H1 (cell line): ENCODE measurements at regions not wholly inside any gene's neighbourhood (a gene's known extent, or its start where the extent isn't known, plus 50 kb on each side); places are given as distances from the start of the nearest gene placed in this dataset.

Source experiments
- CTCF ChIA-PET: fragments of 300-600 bp; sonication (Branson Sonifier 250); formaldehyde crosslinking; loops from one replicate; lab custom pipeline; 2021; ENCODE audit not compliant: partially characterized antibody; lab: Charles Lee
- POLR2A ChIA-PET: fragments of 300-600 bp; sonication (Branson Sonifier 250); formaldehyde crosslinking; loops from one replicate; lab custom pipeline; 2021; ENCODE audit warnings: inconsistent platforms; ENCODE audit not compliant: partially characterized antibody; lab: Charles Lee
- DNase-seq, 2 experiments: peaks; one replicate each; pipeline versions ENCODE4 v3.0.0 to v3.0.0-alpha.2; 2010 to 2022; ENCODE audit warnings: low spot score in 2 of 2, low read depth in 1 of 2, mixed read lengths in 1 of 2
- FAIRE-seq: peaks from 2 replicates; lab custom pipeline; 2011; peaks lifted over from hg19 to GRCh38; lab: Jason Lieb, UNC
- H2AFZ ChIP-seq: 2 replicates; pipeline ENCODE4 v1.8.1; 2012; ENCODE audit warnings: low read length, inconsistent platforms
- H2AK5ac ChIP-seq: 2 replicates; pipeline ENCODE4 v1.6.1; 2013; ENCODE audit warnings: low read depth, low read length
- H2BK120ac ChIP-seq: replicated peaks from 2 replicates; pipeline ENCODE3; 2013; ENCODE audit warnings: low read depth, low read length, inconsistent platforms
- H2BK12ac ChIP-seq: 2 replicates; pipeline ENCODE4 v1.6.1; 2013; ENCODE audit warnings: low read depth, low read length
- H2BK15ac ChIP-seq: 2 replicates; pipeline ENCODE4 v1.6.1; 2013; ENCODE audit warnings: low read length
- H2BK20ac ChIP-seq: 2 replicates; pipeline ENCODE4 v1.6.1; 2013; ENCODE audit warnings: low read length
- H2BK5ac ChIP-seq: 2 replicates; pipeline ENCODE4 v1.6.1; 2013; ENCODE audit warnings: low read depth, low read length
- H3K14ac ChIP-seq: 2 replicates; pipeline ENCODE4 v1.6.1; 2013; ENCODE audit warnings: inconsistent platforms; ENCODE audit not compliant: insufficient read length
- H3K18ac ChIP-seq: 2 replicates; pipeline ENCODE4 v1.6.1; 2013; ENCODE audit warnings: low read length; ENCODE audit errors: extremely low read depth
- H3K23ac ChIP-seq: 2 replicates; pipeline ENCODE4 v1.6.1; 2013; ENCODE audit warnings: inconsistent platforms; ENCODE audit not compliant: insufficient read length
- H3K23me2 ChIP-seq: 2 replicates; pipeline ENCODE4 v1.6.1; 2013; ENCODE audit warnings: low read depth, low read length
- H3K27ac ChIP-seq: 2 replicates; pipeline ENCODE4 v1.6.1; 2011; ENCODE audit warnings: low read depth, low read length, inconsistent platforms
- H3K27me3 ChIP-seq, 4 experiments: replicated peaks in 1 of 4; 1 replicate in 1 of 4; 2 replicates in 3 of 4; pipeline versions ENCODE4 v1.6.1 to v1.8.1; 2011 to 2013; ENCODE audit warnings: low read length in 3 of 4, mild to moderate bottlenecking in 3 of 4, inconsistent platforms in 2 of 4, mixed read lengths in 2 of 4, moderate library complexity in 1 of 4; ENCODE audit not compliant: control insufficient read depth in 3 of 4, insufficient read depth in 3 of 4; ENCODE audit errors: extremely low read depth in 1 of 4
- H3K36me3 ChIP-seq, 4 experiments: 2 replicates each; pipeline versions ENCODE4 v1.6.1 to v1.8.1; 2011 to 2013; ENCODE audit warnings: mild to moderate bottlenecking in 4 of 4, low read length in 3 of 4, moderate library complexity in 2 of 4, control low read depth in 1 of 4, inconsistent platforms in 1 of 4; ENCODE audit not compliant: insufficient read depth in 4 of 4, control insufficient read depth in 2 of 4
- H3K4ac ChIP-seq: replicated peaks from 2 replicates; pipeline ENCODE3; 2013; ENCODE audit warnings: low read length, low read depth, mixed read lengths, inconsistent platforms; ENCODE audit not compliant: insufficient read length
- H3K4me1 ChIP-seq, 4 experiments: replicated peaks in 1 of 4; 1 replicate in 1 of 4; 2 replicates in 3 of 4; pipeline versions ENCODE4 v1.6.1 to v1.8.1; 2011 to 2013; ENCODE audit warnings: low read length in 3 of 4, inconsistent platforms in 2 of 4, mixed read lengths in 1 of 4; ENCODE audit not compliant: insufficient read depth in 4 of 4, control insufficient read depth in 3 of 4
- H3K4me2 ChIP-seq, 2 experiments: 2 replicates each; pipeline versions ENCODE4 v1.6.1 to v1.8.1; 2011 to 2013; ENCODE audit warnings: low read depth in 2 of 2, low read length in 2 of 2, control low read depth in 1 of 2, inconsistent platforms in 1 of 2, mild to moderate bottlenecking in 1 of 2; ENCODE audit not compliant: insufficient read depth in 1 of 2
- H3K4me3 ChIP-seq, 4 experiments: fragments of 200-600, 300-600 bp in 1 of 4; sonication (generic), shearing (Covaris generic), sonication (Bioruptor Twin) in 1 of 4; 2 replicates each; pipeline versions ENCODE4 v1.5.1 to v1.8.1; 2011 to 2016; ENCODE audit warnings: low read length in 4 of 4, low read depth in 3 of 4, control low read depth in 2 of 4, inconsistent platforms in 2 of 4, mild to moderate bottlenecking in 2 of 4, mixed read lengths in 1 of 4, moderate library complexity in 1 of 4; ENCODE audit not compliant: insufficient read depth in 2 of 4; ENCODE audit errors: extremely low read depth in 1 of 4
- H3K56ac ChIP-seq: replicated peaks from 2 replicates; pipeline ENCODE3; 2013; ENCODE audit warnings: low read depth, mild to moderate bottlenecking, mixed read lengths, low read length, inconsistent platforms; ENCODE audit not compliant: insufficient read length
- H3K79me1 ChIP-seq: 2 replicates; pipeline ENCODE4 v1.6.1; 2013; ENCODE audit warnings: low read depth, low read length, control low read depth
- H3K79me2 ChIP-seq, 2 experiments: 2 replicates each; pipeline versions ENCODE4 v1.6.1 to v1.8.1; 2012 to 2013; ENCODE audit warnings: low read length in 2 of 2, mild to moderate bottlenecking in 2 of 2, inconsistent platforms in 1 of 2; ENCODE audit not compliant: insufficient read depth in 2 of 2, control insufficient read depth in 1 of 2
- H3K9ac ChIP-seq, 4 experiments: replicated peaks in 1 of 4; 1 replicate in 1 of 4; 2 replicates in 3 of 4; pipeline versions ENCODE4 v1.6.1 to v1.8.1; 2011 to 2013; ENCODE audit warnings: low read depth in 3 of 4, low read length in 3 of 4, control low read depth in 2 of 4, mild to moderate bottlenecking in 2 of 4, moderate library complexity in 2 of 4, inconsistent platforms in 1 of 4; ENCODE audit errors: extremely low read depth in 1 of 4
- H3K9me3 ChIP-seq, 2 experiments: 2 replicates each; pipeline versions ENCODE4 v1.6.1 to v1.8.1; 2012 to 2013; ENCODE audit warnings: mild to moderate bottlenecking in 2 of 2, moderate library complexity in 2 of 2, control low read depth in 1 of 2, inconsistent platforms in 1 of 2, low read depth in 1 of 2, low read length in 1 of 2, mixed read lengths in 1 of 2; ENCODE audit not compliant: insufficient read depth in 2 of 2
- H4K20me1 ChIP-seq, 2 experiments: replicated peaks in 1 of 2; 2 replicates each; pipeline versions ENCODE3 to v1.8.1; 2011 to 2013; ENCODE audit warnings: inconsistent platforms in 2 of 2, low read length in 2 of 2, mild to moderate bottlenecking in 1 of 2; ENCODE audit not compliant: insufficient read depth in 2 of 2, control insufficient read depth in 1 of 2
- H4K5ac ChIP-seq: 2 replicates; pipeline ENCODE4 v1.6.1; 2013; ENCODE audit warnings: low read length, low read depth, mixed read lengths, inconsistent platforms; ENCODE audit not compliant: insufficient read length
- H4K8ac ChIP-seq: 2 replicates; pipeline ENCODE4 v1.8.0; 2013; ENCODE audit warnings: mild to moderate bottlenecking, moderate library complexity, low read length, inconsistent platforms; ENCODE audit not compliant: insufficient read depth; ENCODE audit errors: extremely low read depth
- H4K91ac ChIP-seq: replicated peaks from 2 replicates; pipeline ENCODE3; 2013; ENCODE audit warnings: low read length, mixed read lengths, inconsistent platforms; ENCODE audit not compliant: insufficient read length
- BRCA1 ChIP-seq: IDR thresholded peaks from 2 replicates; pipeline ENCODE4 v1.6.1; 2012; ENCODE audit warnings: low read depth, low read length, improper control_type of control experiment
- MAX ChIP-seq: IDR thresholded peaks from 2 replicates; pipeline ENCODE4 v1.6.1; 2012; ENCODE audit warnings: inconsistent platforms
- PHF8 ChIP-seq: fragments of 200-600 bp; sonication (generic); conservative IDR thresholded peaks from 2 replicates; pipeline ENCODE4 v1.7.1; 2012; ENCODE audit warnings: low read depth, mild to moderate bottlenecking, inconsistent platforms, low read length, moderate library complexity
- WGBS, 2 experiments: shearing (Covaris generic) in 1 of 2; methylation state at CpG; one replicate each; pipeline versions ENCODE4 v1.1.6 to v1.1.7; 2013 to 2015; ENCODE audit warnings: low lambda C conversion rate in 2 of 2, mixed read lengths in 2 of 2, inconsistent platforms in 1 of 2, low coverage in 1 of 2, missing lambda C conversion rate in 1 of 2; ENCODE audit not compliant: insufficient replicate concordance in 2 of 2, insufficient coverage in 1 of 2, insufficient read length in 1 of 2; ENCODE audit errors: extremely low coverage in 1 of 2, missing lambda C conversion rate in 1 of 2; 5-methylcytosine and 5-hydroxymethylcytosine counted together

GRCh38 chr6:45808917-45809316 is 206.7 kb downstream of the CLIC5 start:
- Histone ChIP-seq H3K4me3 (no peak overlapping the region), H2BK12ac (no peak overlapping the region), H3K79me1 (no peaks in the 10 kb centered on the region), H2AK5ac (no peak overlapping the region), H4K20me1 (no peaks in the 10 kb centered on the region), H3K27ac (no peak overlapping the region), H3K79me2 (no peaks in the 10 kb centered on the region), H3K9ac (no peak overlapping the region), H3K4ac (no peak overlapping the region), H3K27me3 (no peaks in the 10 kb centered on the region), H4K8ac (no peak overlapping the region), H2AFZ (no peak overlapping the region), H3K4me2 (no peak overlapping the region), H3K56ac (no peak overlapping the region), H3K9me3 (peaks cover 7 to 10% of the 10 kb centered on the region in 2 experiments; a peak in 2 of 4 replicates), H2BK120ac (no peak overlapping the region), H3K36me3 (no peaks in the 10 kb centered on the region), H4K5ac (no peak overlapping the region), H2BK5ac (no peak overlapping the region), H2BK15ac (no peak overlapping the region), H3K4me1 (no peaks in the 10 kb centered on the region), H3K23ac (no peak overlapping the region), H4K91ac (no peak overlapping the region), H3K14ac (no peak overlapping the region), H3K18ac (no peak overlapping the region), H3K23me2 (no peaks in the 10 kb centered on the region), H2BK20ac (no peak overlapping the region)
- WGBS, 2 experiments, result 77% methylated on average over 1 of the region's 1 CpG; no CpG with 5 or more reads in 1 of the 2 experiments
- ChIA-PET CTCF (interaction anchor here (1.0 to 1.5 kb wide), 4 partner anchors 86 to 1179 kb away, joined by 3 read pairs; no protein-coding TSS in a partner anchor), POLR2A (no interaction called here)
- FAIRE-seq (no peak), DNase-seq (no peak)
- TF ChIP-seq PHF8 (no peak), MAX (no peak), BRCA1 (no peak)
